GM19025 (cell line): ENCODE measurements at regions not wholly inside any gene's neighbourhood (a gene's known extent, or its start where the extent isn't known, plus 50 kb on each side); places are given as distances from the start of the nearest gene placed in this dataset.

Experiments
- ATAC-seq: cut with Tn5 transposase; IDR thresholded peaks from one replicate; pipeline ENCODE4 v1.9.1; 2021; ENCODE audit warnings: mild to moderate bottlenecking, low read depth, moderate library complexity; ENCODE audit not compliant: unreplicated experiment

GRCh38 chr4:23547601-23548000 lies 342.2 kb downstream of the PPARGC1A start:
- ATAC-seq: no peak

- ATAC-seq: no peak
Observed at GRCh38 chr4:23547096-23547495, 342.8 kb downstream of the PPARGC1A start.

- no peak for ATAC-seq
Observed at GRCh38 chr4:23539969-23540569, 349.8 kb downstream of the PPARGC1A start.

- ATAC-seq: no peak
Observed at GRCh38 chr4:23533859-23534258, 356.0 kb downstream of the PPARGC1A start.

- ATAC-seq: no peak
Observed at GRCh38 chr4:23516716-23517115, 373.1 kb downstream of the PPARGC1A start.

- no peak for ATAC-seq
Observed at GRCh38 chr4:23504083-23504482, 385.8 kb downstream of the PPARGC1A start.

- ATAC-seq: no peak
Observed at GRCh38 chr4:23500894-23501449, 388.9 kb downstream of the PPARGC1A start.

- ATAC-seq: no peak
Observed at GRCh38 chr4:23485801-23486200, 404.0 kb downstream of the PPARGC1A start.

- no peak for ATAC-seq
Observed at GRCh38 chr4:23484689-23485088, 405.2 kb downstream of the PPARGC1A start.

GRCh38 chr4:23483320-23483960 lies 406.4 kb downstream of the PPARGC1A start:
- ATAC-seq: no peak

GRCh38 chr4:23481566-23481965 lies 408.3 kb downstream of the PPARGC1A start:
- ATAC-seq: no peak

- ATAC-seq: no peak
Observed at GRCh38 chr4:23477905-23478304, 411.9 kb downstream of the PPARGC1A start.

GRCh38 chr4:23476515-23477090 lies 413.2 kb downstream of the PPARGC1A start:
- ATAC-seq: no peak

GRCh38 chr4:23463071-23463470 lies 426.8 kb downstream of the PPARGC1A start:
- ATAC-seq: no peak

GRCh38 chr4:23458054-23458453 lies 431.8 kb downstream of the PPARGC1A start:
- ATAC-seq: no peak

- no peak for ATAC-seq
Observed at GRCh38 chr4:23456864-23457263, 433.0 kb downstream of the PPARGC1A start.

GRCh38 chr4:23455456-23456158 lies 434.2 kb downstream of the PPARGC1A start:
- ATAC-seq: no peak

GRCh38 chr4:23441530-23442069 lies 448.2 kb downstream of the PPARGC1A start:
- no peak for ATAC-seq

- ATAC-seq: no peak
Observed at GRCh38 chr4:23438764-23439163, 451.1 kb downstream of the PPARGC1A start.

- ATAC-seq: no peak
Observed at GRCh38 chr4:23429497-23429896, 460.4 kb downstream of the PPARGC1A start.

- ATAC-seq: no peak
Observed at GRCh38 chr4:23425570-23425969, 464.3 kb downstream of the PPARGC1A start.
